ENCODE measurements at regions not wholly inside any gene's neighbourhood (a gene's known extent, or its start where the extent isn't known, plus 50 kb on each side); places are given as distances from the start of the nearest gene placed in this dataset.

GRCh38 chr18:44031063-44031462 is 649.6 kb upstream of the SETBP1 start:
- Mint-ChIP-seq H3K27me3 (ENCODE audit: low read depth in 2 of 2) (peaks cover 0 to 6% of the 10 kb centered on the region in 2 donors), H3K4me1 (no peaks in the 10 kb centered on the region)
- intact Hi-C loops (cut with micrococcal nuclease), result no loop called here

GRCh38 chr18:44033144-44033701 is 647.5 kb upstream of the SETBP1 start:
- Histone ChIP-seq H3K4me1 (ENCODE audit: control insufficient read depth, insufficient read depth, low read length) (no peaks in the 10 kb centered on the region), H3K4me3 (ENCODE audit: low read length) (no peak overlapping the region), H3K36me3 (ENCODE audit: control insufficient read depth, insufficient read depth, low read length) (no peaks in the 10 kb centered on the region), H3K27ac (ENCODE audit: low read length) (no peak overlapping the region), H3K27me3 (ENCODE audit: control insufficient read depth, insufficient read depth, low read length) (no peaks in the 10 kb centered on the region), H3K9me3 (ENCODE audit: control insufficient read depth, insufficient read depth, low read length) (no peaks in the 10 kb centered on the region)
- ATAC-seq (no peak), DNase-seq (no peak)
- Mint-ChIP-seq H3K9me3 (peaks cover 2 to 6% of the 10 kb centered on the region in 2 donors), H3K27ac (no peak overlapping the region), H3K4me1 (no peaks in the 10 kb centered on the region), H3K36me3 (no peaks in the 10 kb centered on the region), H3K27me3 (ENCODE audit: low read depth in 2 of 2) (peaks cover 0 to 6% of the 10 kb centered on the region in 2 donors), H3K4me3 (no peak overlapping the region)
- WGBS (ENCODE audit: insufficient coverage), result 78% methylated on average over 5 of the region's 6 CpGs
- no peak for TF ChIP-seq CTCF (IDR thresholded peaks at IDR 0.05)
- intact Hi-C loops (cut with micrococcal nuclease), result no loop called here

More at GRCh38 chr18:44031063-44031462, 649.6 kb upstream of the SETBP1 start:
- no peak overlapping the region for H3K27ac ChIP-seq (ENCODE audit: low read length)
- no peaks in the 10 kb centered on the region for H3K36me3 Mint-ChIP-seq
- H3K4me1 ChIP-seq (ENCODE audit: control insufficient read depth, insufficient read depth, low read length), result no peaks in the 10 kb centered on the region
- no peak overlapping the region for H3K4me3 Mint-ChIP-seq
- H3K9me3 ChIP-seq (ENCODE audit: control insufficient read depth, insufficient read depth, low read length), result no peaks in the 10 kb centered on the region
- H3K27ac Mint-ChIP-seq, result no peak overlapping the region
- 93% methylated on average over 2 of the region's 2 CpGs for WGBS (ENCODE audit: insufficient coverage)
- ATAC-seq (no peak), DNase-seq (no peak)
- no peak for TF ChIP-seq CTCF (IDR thresholded peaks at IDR 0.05)
- H3K27me3 ChIP-seq (ENCODE audit: control insufficient read depth, insufficient read depth, low read length), result no peaks in the 10 kb centered on the region
- H3K36me3 ChIP-seq (ENCODE audit: control insufficient read depth, insufficient read depth, low read length), result no peaks in the 10 kb centered on the region
- H3K4me3 ChIP-seq (ENCODE audit: low read length), result no peak overlapping the region
- H3K9me3 Mint-ChIP-seq, result peaks cover 2 to 6% of the 10 kb centered on the region in 2 donors

- Mint-ChIP-seq H3K4me1 (no peaks in the 10 kb centered on the region), H3K27me3 (ENCODE audit: low read depth in 2 of 2) (no peaks in the 10 kb centered on the region), H3K4me3 (no peak overlapping the region), H3K36me3 (no peaks in the 10 kb centered on the region), H3K9me3 (no peaks in the 10 kb centered on the region), H3K27ac (no peak overlapping the region)
- no peak for TF ChIP-seq CTCF (IDR thresholded peaks at IDR 0.05)
- Histone ChIP-seq H3K27me3 (ENCODE audit: control insufficient read depth, insufficient read depth, low read length) (no peaks in the 10 kb centered on the region), H3K27ac (ENCODE audit: low read length) (no peak overlapping the region), H3K36me3 (ENCODE audit: control insufficient read depth, insufficient read depth, low read length) (no peaks in the 10 kb centered on the region), H3K4me1 (ENCODE audit: control insufficient read depth, insufficient read depth, low read length) (no peaks in the 10 kb centered on the region), H3K9me3 (ENCODE audit: control insufficient read depth, insufficient read depth, low read length) (no peaks in the 10 kb centered on the region), H3K4me3 (ENCODE audit: low read length) (no peak overlapping the region)
- no peak for ATAC-seq
- intact Hi-C loops (cut with micrococcal nuclease), result no loop called here
- DNase-seq, result no peak
- WGBS (ENCODE audit: insufficient coverage), result 77% methylated on average over 2 of the region's 2 CpGs
These were observed 645.1 kb upstream of the SETBP1 start for GRCh38 chr18:44035554-44035953.

- Histone ChIP-seq H3K9me3 (ENCODE audit: control insufficient read depth, insufficient read depth, low read length) (no peaks in the 10 kb centered on the region), H3K4me3 (ENCODE audit: low read length) (no peak overlapping the region), H3K36me3 (ENCODE audit: control insufficient read depth, insufficient read depth, low read length) (no peaks in the 10 kb centered on the region), H3K4me1 (ENCODE audit: control insufficient read depth, insufficient read depth, low read length) (no peaks in the 10 kb centered on the region), H3K27me3 (ENCODE audit: control insufficient read depth, insufficient read depth, low read length) (no peaks in the 10 kb centered on the region), H3K27ac (ENCODE audit: low read length) (no peak overlapping the region)
- ATAC-seq (no peak), DNase-seq (no peak)
- WGBS (ENCODE audit: insufficient coverage), result 93% methylated on average over 2 of the region's 3 CpGs
- H3K27me3 Mint-ChIP-seq (ENCODE audit: low read depth in 2 of 2), result no peaks in the 10 kb centered on the region
- H3K36me3 Mint-ChIP-seq, result no peaks in the 10 kb centered on the region
- no peaks in the 10 kb centered on the region for H3K4me1 Mint-ChIP-seq
- H3K9me3 Mint-ChIP-seq, result no peaks in the 10 kb centered on the region
- intact Hi-C loops (cut with micrococcal nuclease), result no loop called here
- TF ChIP-seq CTCF (IDR thresholded peaks at IDR 0.05), result no peak
- H3K4me3 Mint-ChIP-seq, result no peak overlapping the region
- no peak overlapping the region for H3K27ac Mint-ChIP-seq
These were observed 644.2 kb upstream of the SETBP1 start for GRCh38 chr18:44036501-44036900.

Measured in natural killer cell (primary cell).